HEK293T (cell line): ENCODE measurements at regions not wholly inside any gene's neighbourhood (a gene's known extent, or its start where the extent isn't known, plus 50 kb on each side); places are given as distances from the start of the nearest gene placed in this dataset.

Source experiments
- ARNT ChIP-seq: fragments of 450-650 bp; IDR thresholded peaks from 2 replicates; pipeline ENCODE4 v1.6.1; 2017; ENCODE audit warnings: mild to moderate bottlenecking
- BHLHE40 ChIP-seq: fragments of 450-650 bp; IDR thresholded peaks from 2 replicates; pipeline ENCODE4 v1.6.1; 2016; ENCODE audit warnings: mild to moderate bottlenecking, moderate library complexity, borderline replicate concordance
- ELF4 ChIP-seq: fragments of 450-650 bp; IDR thresholded peaks from 2 replicates; pipeline ENCODE4 v1.6.1; 2017; ENCODE audit warnings: antibody characterized with exemption
- FOXA1 ChIP-seq: fragments of 450-650 bp; IDR thresholded peaks from 2 replicates; pipeline ENCODE4 v1.6.1; 2016; ENCODE audit warnings: mild to moderate bottlenecking
- FOXK2 ChIP-seq: fragments of 450-650 bp; IDR thresholded peaks from 2 replicates; pipeline ENCODE4 v1.6.1; 2016; ENCODE audit warnings: mild to moderate bottlenecking
- FOXM1 ChIP-seq: fragments of 450-650 bp; IDR thresholded peaks from 2 replicates; pipeline ENCODE4 v1.6.1; 2017; ENCODE audit warnings: mild to moderate bottlenecking, borderline replicate concordance
- L3MBTL2 ChIP-seq: fragments of 450-650 bp; conservative IDR thresholded peaks from 2 replicates; pipeline ENCODE4 v1.6.1; 2016; ENCODE audit warnings: mild to moderate bottlenecking
- LEF1 ChIP-seq: fragments of 450-650 bp; IDR thresholded peaks from 2 replicates; pipeline ENCODE4 v1.6.1; 2017; ENCODE audit warnings: mild to moderate bottlenecking, borderline replicate concordance
- NFRKB ChIP-seq: fragments of 450-650 bp; IDR thresholded peaks from 2 replicates; pipeline ENCODE4 v1.6.1; 2016; ENCODE audit warnings: mild to moderate bottlenecking, moderate library complexity
- SP1 ChIP-seq: fragments of 450-650 bp; IDR thresholded peaks from 2 replicates; pipeline ENCODE4 v1.6.1; 2017
- SUZ12 ChIP-seq: fragments of 450-650 bp; IDR thresholded peaks from 2 replicates; pipeline ENCODE4 v1.6.1; 2016; ENCODE audit warnings: mild to moderate bottlenecking
- TARDBP ChIP-seq: fragments of 450-650 bp; IDR thresholded peaks from 2 replicates; pipeline ENCODE4 v1.6.1; 2016
- ZNF384 ChIP-seq: fragments of 450-650 bp; IDR thresholded peaks from 2 replicates; pipeline ENCODE4 v1.6.1; 2016
- TF ChIP-seq, protein P1 (sequence below): fragments of 450-650 bp; IDR thresholded peaks from 2 replicates; pipeline ENCODE4 v1.6.1; 2016

DNA sequence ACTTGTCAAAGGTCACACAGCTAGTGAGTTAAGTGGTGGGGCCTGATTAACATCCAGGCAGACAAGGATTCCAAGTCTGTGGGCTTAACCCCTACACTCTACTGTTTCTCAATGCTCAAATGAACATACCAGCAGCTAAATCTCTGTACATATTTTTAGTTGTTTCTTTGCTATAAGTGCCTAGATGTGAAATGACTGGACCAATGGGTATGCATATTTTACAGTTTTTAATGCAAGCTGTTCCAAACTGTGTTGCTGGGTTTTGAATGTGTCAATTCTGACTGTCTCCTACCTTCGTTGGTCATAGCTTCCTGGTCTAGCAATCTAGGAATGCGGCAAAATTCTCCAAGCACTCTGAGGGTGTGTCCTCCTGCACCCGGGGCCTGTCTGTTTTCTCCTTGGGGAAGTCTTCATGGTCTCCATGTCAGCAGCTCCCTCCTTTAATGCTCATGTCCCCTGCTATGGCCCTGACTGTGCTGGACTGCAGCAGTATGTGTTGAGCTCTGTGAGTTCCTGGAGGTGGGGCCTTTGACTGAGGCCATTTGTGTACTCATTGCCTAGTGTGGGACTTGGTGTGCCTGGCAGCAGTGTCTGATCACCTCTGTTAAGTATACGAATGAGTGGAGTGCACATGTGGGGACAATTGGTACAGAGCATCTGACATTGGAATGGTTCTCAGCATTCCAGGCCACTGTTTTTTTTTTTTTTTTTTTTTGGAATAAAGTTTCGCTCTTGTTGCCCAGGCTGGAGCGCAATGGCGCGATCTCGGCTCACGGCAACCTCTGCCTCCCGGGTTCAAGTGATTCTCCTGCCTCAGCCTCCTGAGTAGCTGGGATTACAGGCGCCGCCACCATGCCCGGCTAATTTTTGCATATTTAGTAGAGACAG is 72.9 kb upstream of the SLC2A1 start:
- TF ChIP-seq TARDBP (no peak), FOXA1 (no peak), LEF1 (no peak), SUZ12 (no peak), ELF4 (no peak), NFRKB (no peak), ZNF384 (no peak), ARNT (no peak), SP1 (no peak), FOXK2 (no peak), FOXM1 (no peak), BHLHE40 (no peak), L3MBTL2 (no peak)
- TF ChIP-seq, protein P1, sequence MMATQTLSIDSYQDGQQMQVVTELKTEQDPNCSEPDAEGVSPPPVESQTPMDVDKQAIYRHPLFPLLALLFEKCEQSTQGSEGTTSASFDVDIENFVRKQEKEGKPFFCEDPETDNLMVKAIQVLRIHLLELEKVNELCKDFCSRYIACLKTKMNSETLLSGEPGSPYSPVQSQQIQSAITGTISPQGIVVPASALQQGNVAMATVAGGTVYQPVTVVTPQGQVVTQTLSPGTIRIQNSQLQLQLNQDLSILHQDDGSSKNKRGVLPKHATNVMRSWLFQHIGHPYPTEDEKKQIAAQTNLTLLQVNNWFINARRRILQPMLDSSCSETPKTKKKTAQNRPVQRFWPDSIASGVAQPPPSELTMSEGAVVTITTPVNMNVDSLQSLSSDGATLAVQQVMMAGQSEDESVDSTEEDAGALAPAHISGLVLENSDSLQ = no peak
